ENCODE measurements at regions not wholly inside any gene's neighbourhood (a gene's known extent, or its start where the extent isn't known, plus 50 kb on each side); places are given as distances from the start of the nearest gene placed in this dataset.

DNA sequence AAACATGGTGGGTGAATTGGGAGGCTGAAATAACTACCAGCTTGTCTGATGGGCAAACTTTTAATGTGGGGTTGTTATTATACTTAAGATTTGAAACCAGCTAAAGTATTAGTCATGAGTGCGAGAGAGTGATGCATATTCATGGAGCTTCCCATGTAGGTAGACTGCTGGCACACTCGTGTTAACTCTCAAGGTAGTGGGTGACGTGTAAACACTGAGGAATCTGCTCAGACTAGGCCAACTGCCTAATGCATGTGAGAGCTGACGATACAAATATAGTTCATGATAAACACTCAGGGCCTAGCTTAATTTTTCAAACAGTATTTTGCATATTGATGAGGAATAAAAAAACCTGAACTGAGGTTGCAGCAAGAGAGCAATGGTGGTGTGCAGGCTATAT lies 1165.7 kb upstream of the PIK3C3 start:
- no peak for DNase-seq (ENCODE audit: low read depth)

DNA sequence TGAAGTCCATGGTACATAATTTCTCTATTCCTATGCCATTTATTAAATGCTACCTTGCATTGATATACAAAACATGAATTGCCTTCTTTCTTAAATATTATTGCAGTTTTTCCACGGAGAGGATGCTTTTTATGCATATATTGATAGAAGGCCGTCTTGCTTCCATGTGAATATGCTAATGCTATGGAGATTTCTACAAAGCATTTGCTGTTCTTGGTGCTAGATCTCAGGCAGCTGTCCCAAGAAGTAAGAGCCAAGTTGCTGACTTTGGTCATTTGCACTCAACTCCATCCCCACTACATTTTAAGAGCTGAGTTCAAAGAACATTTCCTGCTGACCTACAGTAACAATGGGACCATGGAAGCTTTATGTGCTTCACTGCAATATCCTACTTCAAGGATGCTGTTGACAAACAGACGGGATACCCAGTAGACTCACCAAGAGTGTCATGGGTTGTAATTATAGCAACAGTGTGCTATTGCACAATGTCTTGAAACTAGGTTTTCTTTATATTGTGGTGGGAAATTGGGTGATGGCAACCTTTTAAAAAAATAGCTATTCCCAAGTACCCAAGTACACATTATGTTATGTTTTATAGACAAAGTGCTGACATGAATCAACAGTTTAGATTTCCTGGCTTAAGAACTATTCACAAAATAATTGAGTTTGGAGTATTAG lies 1172.4 kb upstream of the PIK3C3 start:
- DNase-seq (ENCODE audit: low read depth), result no peak

DNA sequence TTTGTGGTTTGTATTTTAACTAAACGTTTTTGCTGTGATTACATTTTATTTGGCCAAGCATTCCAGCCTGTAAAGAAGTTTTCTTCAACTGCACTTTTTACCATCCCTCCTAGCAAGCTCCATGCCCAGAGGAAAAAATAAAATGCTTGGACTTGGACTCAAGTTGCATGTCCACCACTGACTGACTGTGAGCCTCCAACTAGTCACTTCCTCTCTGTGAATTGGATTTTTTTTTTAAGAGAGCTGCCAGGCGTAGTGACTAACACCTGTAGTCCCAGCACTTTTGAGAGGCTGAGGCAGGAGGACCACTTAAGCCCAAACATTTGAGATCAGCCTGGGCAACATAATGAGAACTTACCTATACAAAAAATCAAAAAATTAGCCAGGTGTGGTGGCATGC lies 1185.2 kb upstream of the PIK3C3 start:
- no peak for DNase-seq (ENCODE audit: low read depth)

DNA sequence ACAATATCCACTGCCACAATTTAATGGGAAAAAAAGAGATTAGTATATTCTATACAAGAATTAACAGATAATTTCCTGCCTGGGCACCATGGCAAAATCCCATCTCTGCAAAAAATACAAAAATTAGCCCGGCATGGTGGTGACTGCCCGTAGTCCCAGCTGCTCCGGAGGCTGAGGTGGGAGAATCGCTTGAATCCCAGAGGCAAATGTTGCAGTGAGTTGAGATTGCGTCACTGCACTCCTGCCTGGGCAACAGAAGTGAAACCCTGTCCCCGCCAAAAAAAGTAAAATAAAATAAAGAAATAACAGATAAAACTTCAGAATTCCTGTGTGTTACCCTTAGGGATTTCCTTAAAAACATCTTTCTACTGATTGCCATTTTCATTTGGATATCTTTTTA lies 1194.8 kb upstream of the PIK3C3 start:
- no peak for DNase-seq (ENCODE audit: low read depth)

DNA sequence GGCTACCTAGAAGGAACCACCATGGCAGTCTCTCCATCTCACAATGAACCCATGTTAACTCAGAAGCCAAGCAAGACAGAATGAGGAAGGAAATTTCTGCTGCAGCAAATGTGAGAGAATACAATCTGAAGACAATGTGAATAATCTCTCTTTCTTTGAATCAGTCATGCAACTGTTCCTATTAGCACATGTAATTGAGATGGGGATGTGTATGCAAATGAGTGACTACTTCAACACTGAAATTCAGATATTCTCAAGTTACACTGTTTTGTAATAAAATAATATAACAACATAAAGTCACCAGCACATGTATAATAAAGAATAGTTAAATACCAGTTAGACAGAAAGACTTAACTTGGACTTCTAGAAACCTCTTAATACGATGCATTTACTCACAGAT lies 1200.6 kb upstream of the PIK3C3 start:
- DNase-seq (ENCODE audit: low read depth), result no peak

DNA sequence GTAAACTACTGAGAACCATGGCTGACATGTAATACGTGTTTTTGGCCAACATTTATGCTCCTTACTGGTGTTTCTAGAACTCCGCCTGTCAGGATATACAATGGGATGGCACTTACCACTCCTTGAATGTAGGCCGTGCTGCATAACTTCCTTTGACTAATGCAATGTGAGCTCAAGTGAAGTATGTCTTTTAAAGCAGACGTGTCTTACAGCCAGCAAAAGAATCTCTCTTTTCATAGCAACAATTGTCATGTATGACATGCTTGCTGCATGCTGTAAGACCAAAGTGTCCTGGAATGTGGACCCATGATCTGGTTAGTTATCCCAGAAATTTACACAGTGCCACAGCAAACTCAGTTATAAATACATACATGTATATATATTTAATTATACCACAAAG lies 1202.7 kb upstream of the PIK3C3 start:
- DNase-seq (ENCODE audit: low read depth), result no peak

DNA sequence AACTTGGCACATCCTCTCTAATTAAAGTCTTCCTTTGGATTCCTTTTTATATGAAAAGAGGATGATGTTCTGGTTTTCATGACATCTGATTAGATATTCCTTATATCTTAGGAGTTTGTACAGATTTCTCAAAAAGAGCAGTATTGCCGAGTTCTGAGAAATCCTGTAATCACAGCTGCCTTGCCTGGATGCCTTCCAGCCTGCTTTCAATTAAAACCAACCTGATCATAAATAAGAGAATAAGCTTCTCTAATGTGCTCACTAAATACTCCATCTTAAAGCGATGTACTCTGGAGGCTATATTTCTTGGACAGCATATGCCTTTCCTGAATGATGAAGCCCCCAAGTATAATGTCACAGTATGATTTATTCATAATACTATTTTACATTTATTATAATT lies 1203.8 kb upstream of the PIK3C3 start:
- no peak for DNase-seq (ENCODE audit: low read depth)

DNA sequence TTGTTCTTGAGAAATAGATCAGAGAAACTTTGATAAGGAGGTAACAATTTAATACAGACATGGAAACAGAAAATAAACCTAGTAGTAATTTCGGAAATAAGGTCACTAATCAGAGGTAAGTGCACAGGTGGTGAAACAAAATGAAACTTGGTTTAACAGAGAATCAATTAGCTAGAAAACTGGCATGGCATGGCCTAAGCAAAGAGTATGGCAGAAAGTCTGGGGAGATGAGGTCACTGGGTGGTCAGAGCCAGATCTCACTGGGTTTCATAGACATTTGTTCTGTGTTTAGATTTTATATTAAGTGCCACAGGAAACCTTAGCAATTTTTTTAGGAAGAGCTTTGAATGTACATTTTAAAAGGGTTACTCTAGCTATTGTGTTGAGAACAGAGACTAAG lies 1216.0 kb upstream of the PIK3C3 start:
- DNase-seq (ENCODE audit: low read depth), result no peak

DNA sequence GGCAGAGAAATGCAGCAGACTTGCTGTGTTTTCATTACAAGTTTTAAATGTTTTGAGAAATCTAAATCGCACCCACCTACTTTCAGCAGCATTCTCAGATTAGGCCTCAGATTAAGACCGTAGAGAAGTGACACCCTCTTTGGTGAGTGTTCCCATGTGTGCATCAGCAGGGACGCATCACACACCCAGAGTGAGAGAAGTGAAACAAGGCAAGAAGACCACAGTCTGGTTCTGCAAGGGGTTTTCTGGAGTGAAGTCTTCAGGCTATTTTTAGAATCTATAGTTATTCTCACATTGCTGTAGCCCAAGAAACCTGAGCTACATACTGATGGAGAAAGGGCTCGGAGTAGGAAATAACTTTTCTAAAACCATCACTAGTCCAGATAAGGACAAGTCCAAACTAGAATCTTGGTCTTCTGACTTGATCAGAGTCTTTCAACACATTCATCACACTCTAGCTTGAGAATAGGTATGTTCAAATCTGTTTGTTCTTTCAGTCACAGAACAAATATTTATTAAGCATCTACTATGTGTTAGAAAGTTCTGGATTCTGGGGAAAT lies 1216.6 kb upstream of the PIK3C3 start:
- DNase-seq (ENCODE audit: low read depth), result no peak

DNA sequence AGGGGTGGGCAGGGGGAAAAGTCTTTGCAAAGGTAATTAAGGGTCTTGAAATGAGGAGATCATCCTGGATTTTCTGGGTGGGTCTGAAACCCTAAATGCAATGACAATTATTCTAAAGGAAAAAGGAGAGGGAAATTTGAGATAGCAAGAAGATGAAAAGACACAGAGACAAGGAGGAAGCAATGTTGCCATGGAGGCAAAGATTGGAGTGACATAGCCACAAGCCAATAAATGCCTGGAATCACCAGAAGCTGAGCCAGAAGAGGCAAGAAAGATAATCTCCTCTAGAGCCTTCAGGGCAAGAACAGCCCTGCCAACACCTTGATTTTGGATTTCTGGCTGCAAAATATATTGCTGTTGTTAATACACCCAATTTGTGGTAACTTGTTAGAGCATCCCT lies 1246.3 kb upstream of the PIK3C3 start:
- no peak for DNase-seq (ENCODE audit: low read depth)

DNA sequence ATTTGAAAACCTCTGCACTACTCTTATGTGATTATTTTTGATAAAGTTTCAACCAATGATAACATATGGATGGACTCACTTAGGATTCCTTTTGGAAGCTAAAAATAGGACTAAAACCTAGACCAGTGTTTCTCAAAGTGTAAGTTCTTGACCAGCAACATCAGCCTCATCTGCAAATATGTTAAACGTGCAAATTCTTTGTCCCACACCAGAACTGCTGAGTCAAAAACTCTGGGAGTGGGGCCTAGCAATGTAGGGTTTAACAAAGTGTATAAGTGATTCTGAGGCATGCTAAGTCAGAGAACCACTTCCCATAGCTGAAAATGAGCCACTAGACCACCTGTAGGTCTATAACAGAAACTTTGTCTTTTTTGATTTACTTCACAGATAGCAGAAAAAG lies 1247.2 kb upstream of the PIK3C3 start:
- no peak for DNase-seq (ENCODE audit: low read depth)

DNA sequence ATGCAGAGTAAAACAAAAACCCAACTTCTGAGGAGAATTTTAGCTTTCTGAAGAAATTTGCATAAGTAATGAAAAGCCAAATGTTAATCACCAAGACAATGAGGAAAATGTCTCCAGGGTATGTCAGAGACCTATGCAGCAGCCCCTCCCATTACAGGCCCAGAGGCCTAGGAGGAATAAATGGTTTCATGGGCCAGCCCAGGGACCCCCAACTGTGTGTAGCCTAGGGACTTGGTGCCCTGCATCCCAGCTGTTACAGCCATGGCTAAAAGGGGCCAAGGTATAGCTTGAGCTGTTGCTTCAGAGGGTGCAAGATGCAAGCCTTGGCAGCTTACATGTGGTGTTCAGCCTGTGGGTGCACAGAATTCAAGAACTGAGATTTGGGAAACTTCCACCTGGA lies 1256.9 kb upstream of the PIK3C3 start:
- DNase-seq (ENCODE audit: low read depth), result no peak

DNA sequence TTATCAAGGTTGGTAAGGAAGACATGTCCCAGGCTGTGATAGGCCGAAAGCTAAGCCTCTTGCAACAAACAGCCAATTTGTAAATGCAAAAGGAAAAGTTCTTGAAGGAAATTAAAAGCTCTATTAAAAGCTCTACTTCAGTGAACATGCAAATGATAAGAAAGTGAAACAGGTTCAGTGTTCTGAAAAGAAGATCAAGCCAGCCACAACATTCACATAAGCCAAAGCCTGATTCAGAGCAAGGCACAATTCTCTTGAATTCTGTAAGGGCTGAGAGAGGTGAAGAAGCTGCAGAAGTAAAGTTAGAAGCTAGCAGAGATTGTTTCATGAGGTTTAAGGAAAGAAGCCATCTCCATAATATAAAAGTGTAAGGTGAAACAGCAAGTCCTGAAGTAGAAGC lies 1259.5 kb upstream of the PIK3C3 start:
- no peak for DNase-seq (ENCODE audit: low read depth)

DNA sequence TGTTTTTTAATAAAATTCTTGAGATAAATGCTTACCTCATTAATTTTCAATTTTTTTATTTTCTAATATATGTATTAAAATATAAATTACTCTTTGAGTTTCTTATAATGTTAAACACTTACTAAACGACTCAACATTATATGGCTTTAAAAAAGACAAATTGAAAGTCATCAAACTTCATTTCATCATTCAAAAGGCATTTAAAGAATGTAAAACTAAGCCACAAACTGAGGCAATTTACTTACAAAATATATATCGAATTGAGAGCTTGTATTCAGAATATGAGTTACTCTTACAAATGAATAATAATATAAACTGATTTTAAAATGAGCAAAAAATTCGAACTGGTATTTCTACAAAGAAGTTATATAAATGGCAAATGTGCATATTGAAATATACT lies 1262.2 kb upstream of the PIK3C3 start:
- DNase-seq (ENCODE audit: low read depth), result peak; percentile 10

DNA sequence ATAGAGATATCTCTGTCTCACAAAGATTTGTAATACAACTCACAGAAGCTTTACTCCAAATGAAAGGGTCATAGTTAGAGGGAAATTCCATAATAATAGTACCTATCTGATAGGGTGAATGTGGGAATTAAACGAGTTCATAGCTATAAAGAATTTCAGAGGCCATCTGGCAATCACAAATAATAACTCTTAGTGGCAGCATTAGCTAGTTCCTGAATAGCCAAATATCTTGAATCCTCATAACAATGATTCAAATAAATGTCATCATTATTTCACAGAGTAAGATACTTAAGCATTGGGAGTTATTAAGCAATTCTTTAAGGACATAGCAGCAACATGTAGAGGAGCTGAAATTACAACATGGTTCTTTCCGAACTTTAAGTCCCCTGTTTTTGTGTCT lies 1265.0 kb upstream of the PIK3C3 start:
- no peak for DNase-seq (ENCODE audit: low read depth)

DNA sequence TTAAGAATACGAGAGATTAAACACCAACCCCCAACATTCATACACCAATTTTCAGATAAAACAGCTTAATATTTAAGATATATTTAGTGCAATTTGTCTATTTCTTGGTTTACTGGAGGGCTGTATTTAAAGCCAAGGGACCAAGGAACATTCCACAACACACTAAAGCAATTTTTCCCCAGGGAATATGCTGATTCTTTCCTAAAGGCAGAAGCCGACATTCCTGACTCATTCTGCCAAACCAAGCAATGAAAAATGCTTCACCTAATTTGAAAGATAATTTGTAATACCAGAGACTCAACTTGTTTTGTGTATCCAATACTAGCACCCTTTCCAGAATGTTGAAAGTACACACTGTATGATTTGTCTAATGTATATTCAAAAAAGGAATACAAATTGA lies 1267.6 kb upstream of the PIK3C3 start:
- no peak for DNase-seq (ENCODE audit: low read depth)

DNA sequence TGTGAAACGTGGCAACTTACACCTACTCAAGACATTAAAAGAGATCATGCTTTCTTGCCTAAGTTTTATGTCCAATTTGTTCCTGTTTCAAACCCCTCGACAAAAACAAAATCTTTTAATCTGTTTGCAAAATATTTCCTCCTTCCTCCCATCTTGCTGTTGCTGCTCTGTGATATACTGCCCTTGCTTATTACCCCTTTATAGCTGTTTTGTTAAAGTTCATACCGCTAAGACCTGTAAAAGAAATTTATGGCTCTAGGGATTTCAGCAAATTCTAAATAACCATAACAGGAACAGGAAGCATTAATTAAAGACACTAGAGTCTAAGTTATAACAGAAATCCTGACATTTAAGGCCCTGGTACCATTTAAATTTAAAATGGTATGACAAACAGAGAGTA lies 1268.2 kb upstream of the PIK3C3 start:
- DNase-seq (ENCODE audit: low read depth), result no peak

DNA sequence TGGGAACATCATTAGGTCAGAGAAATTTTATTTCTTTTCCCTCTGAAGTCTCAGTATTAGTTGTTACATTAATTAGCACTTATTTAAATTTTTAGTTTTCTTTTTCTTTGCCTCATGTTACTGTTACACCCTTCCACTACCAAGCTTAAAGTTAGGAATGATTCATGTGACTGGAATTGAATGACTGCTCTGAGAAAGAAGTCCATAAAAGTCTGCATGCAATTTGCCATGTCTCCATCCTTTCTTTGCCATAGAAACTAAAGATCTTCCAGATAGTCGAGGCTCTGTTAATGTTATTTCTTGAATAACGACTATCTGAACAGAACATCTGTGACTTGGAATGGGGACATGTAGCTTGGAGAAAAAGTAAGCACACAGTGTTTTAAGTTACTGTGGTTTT lies 1269.8 kb upstream of the PIK3C3 start:
- DNase-seq (ENCODE audit: low read depth), result no peak

DNA sequence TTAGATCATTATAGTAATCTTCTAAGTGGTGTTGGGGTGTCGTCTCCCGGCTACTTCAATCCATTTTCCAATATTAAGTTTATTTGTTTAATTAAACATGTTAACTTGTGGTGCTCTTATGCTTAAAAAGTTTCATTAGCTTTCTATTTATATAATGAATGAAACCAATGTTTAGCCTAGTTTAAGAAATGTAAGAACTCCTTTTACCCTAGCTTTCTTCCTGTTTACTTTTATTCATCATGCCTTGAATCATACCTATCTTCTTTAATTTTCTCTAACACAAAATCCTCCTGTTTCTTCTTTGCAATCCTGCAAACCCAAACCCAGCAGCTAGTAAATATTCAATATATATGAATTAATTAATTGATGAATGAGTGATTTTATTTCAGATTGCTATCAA lies 1276.7 kb upstream of the PIK3C3 start:
- no peak for DNase-seq (ENCODE audit: low read depth)

DNA sequence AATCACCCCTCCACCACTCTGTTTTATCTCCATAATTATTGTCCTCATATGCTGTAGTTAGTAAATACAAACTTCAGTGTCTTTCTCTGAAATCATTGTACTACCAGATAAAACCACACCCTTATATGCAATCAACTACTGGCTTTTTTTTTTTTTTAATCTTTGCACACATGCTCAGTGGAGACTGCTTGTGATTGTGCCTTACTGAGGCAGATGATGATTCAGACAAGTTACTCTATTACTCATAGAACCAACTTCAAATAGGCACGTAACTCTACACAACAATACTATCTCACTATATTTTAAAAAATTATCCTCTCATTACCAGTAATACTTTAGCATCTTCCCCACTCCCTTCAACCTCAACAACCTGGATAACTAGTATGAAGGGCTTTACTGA lies 1278.4 kb upstream of the PIK3C3 start:
- peak; percentile 23 for DNase-seq (ENCODE audit: low read depth)

DNA sequence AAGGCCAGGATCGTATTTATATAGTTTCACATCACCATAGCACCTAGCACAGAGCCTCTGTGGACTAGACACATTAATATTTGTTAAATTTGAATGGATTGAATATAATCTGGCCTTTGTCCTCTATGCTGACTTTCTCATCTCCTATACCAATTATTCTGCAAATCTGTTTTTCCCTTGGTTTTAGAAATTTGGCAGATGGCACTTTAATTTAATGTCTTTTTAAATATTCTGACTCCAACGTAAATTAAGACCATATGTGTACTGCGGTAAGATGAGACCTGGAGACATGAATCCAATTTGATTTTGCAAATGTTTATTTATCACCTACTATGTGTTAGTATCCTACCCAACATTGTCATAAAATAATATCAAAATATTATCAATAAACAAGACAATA lies 1281.9 kb upstream of the PIK3C3 start:
- DNase-seq (ENCODE audit: low read depth), result no peak

DNA sequence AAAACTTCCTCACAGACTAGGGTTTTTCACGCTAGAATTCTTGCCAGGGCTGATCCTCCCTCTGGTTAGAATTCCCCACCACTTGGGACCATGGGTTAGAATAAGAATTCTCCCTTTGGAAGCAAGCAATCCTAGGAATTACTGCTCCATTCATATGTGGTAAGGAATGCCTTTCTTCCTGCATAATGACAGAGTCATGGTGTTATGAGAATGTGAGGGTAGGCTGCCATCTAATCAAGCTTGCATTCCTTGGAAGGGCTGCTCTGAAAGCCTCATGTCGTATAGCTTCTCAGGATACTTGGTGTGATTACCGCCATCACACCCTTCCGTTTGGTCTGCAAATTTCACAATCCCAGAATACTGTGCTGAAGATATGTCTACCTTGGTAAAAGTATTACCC lies 1282.4 kb upstream of the PIK3C3 start:
- DNase-seq (ENCODE audit: low read depth), result no peak

DNA sequence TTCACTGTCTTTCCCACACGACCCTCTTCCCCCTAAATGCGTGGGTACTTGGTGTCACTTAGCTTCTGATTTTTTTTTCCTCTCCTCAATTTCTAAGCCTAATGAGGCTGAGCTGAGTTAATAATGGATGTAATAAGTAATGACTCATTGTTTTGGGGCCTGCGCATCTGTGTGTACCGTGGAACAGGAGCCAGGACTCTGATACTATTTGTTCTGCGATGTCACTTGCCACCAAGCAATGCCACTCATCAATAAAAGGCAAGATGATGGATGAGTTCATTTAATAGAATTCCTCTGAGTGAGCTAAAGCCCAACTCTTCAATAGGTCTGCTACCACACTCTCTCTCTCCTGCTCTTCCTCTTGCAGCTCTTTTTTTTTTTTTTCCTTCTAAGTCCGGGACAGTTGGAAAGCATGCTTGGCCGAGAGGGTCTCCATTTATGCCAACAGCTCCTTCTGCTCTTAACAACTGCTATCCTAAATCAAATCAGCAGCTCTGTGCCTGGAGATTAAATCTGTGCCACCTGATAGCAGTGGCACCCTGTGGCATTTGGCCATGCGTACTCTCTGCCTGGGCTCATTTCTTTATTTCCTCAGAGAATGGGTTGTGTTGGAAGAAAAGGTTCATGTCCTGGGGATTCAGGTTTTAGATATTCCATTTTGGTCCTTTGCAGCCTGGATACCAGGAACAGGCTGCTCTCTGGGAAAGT lies 1284.2 kb upstream of the PIK3C3 start:
- no peak for DNase-seq (ENCODE audit: low read depth)

DNA sequence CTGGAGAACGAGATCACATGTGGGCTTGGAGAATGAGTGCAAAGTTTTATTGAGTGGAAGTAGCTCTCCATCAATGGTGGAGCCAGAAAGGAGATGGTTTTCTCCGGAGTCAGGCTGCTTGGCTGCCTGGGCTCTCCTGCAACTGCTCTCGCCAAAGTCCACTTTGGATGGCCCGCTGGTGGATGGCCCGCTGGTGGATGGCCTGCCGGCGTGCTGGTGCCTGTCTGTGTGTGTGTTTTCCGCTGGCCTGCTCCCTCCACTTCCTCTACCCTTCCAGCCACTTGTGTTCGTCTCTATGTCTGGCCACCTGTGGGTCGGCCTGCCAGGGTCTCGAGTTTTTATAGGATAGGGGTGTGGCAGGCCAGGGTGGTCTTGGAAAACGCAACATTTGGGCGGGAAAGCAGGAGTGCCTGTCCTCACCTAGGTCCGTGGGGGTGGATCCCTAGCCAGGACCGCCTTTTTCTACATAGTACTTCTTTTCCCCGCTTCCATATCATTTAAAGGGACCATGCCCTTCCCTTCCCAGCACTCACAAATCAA lies 1292.1 kb upstream of the PIK3C3 start:
- DNase-seq (ENCODE audit: low read depth), result no peak

Data from non-pigmented ciliary epithelial cell (primary cell).